SK-N-SH (cell line): ENCODE measurements at regions not wholly inside any gene's neighbourhood (a gene's known extent, or its start where the extent isn't known, plus 50 kb on each side); places are given as distances from the start of the nearest gene placed in this dataset.

ENCODE experiments used
- CTCF ChIA-PET: fragments of 300-600, 350-600 bp; formaldehyde crosslinking; extraction: SDS; loops from one replicate; lab custom pipeline; 2021; lab: Yijun Ruan, JAX
- POLR2A ChIA-PET: fragments of 350-600 bp; sonication (Branson Sonifier 250); formaldehyde crosslinking; extraction: SDS; loops from one replicate; lab custom pipeline; 2020; ENCODE audit warnings: antibody characterized with exemption, inconsistent platforms; lab: Yijun Ruan, JAX
- DNase-seq: peaks from one replicate; pipeline ENCODE4 v3.0.0; 2012
- H2AFZ ChIP-seq: fragments of 200-600 bp; sonication (generic); 2 replicates; pipeline ENCODE4 v1.8.1; 2016; ENCODE audit warnings: antibody characterized with exemption, mild to moderate bottlenecking, low read depth
- H3F3A ChIP-seq: fragments of 200-600 bp; sonication (generic); replicated peaks from 2 replicates; pipeline ENCODE3; 2016; ENCODE audit warnings: antibody characterized with exemption, mild to moderate bottlenecking; ENCODE audit not compliant: insufficient read depth
- H3K27ac ChIP-seq, 2 experiments: fragments of 200-500 bp in 1 of 2; fragments of 200-600 bp in 1 of 2; sonication (Bioruptor generic) in 1 of 2; sonication (generic), shearing (Covaris generic) in 1 of 2; 2 replicates each; pipeline versions ENCODE4 v1.5.1 to v1.6.1; 2014 to 2016; ENCODE audit warnings: low read depth in 2 of 2, inconsistent platforms in 1 of 2, low read length in 1 of 2, mild to moderate bottlenecking in 1 of 2, mixed read lengths in 1 of 2
- H3K27me3 ChIP-seq: fragments of 200-600 bp; sonication (generic), shearing (Covaris generic); 2 replicates; pipeline ENCODE4 v1.6.1; 2016; ENCODE audit warnings: mixed run types; ENCODE audit not compliant: insufficient read depth
- H3K36me3 ChIP-seq, 2 experiments: fragments of 200-500 bp in 1 of 2; fragments of 200-600 bp in 1 of 2; sonication (Bioruptor generic) in 1 of 2; sonication (generic) in 1 of 2; replicated peaks in 1 of 2; 2 replicates each; pipeline versions ENCODE3 to v1.5.1; 2014 to 2016; ENCODE audit warnings: low read length in 1 of 2, mild to moderate bottlenecking in 1 of 2; ENCODE audit not compliant: insufficient read depth in 2 of 2, control insufficient read depth in 1 of 2
- H3K4me1 ChIP-seq, 2 experiments: fragments of 200-500 bp in 1 of 2; fragments of 200-600 bp in 1 of 2; sonication (Bioruptor generic) in 1 of 2; sonication (generic), shearing (Covaris generic) in 1 of 2; 2 replicates each; pipeline versions ENCODE4 v1.5.1 to v1.6.1; 2014 to 2016; ENCODE audit warnings: low read depth in 1 of 2, low read length in 1 of 2, mixed run types in 1 of 2; ENCODE audit not compliant: insufficient read depth in 2 of 2, control insufficient read depth in 1 of 2
- H3K4me2 ChIP-seq: fragments of 200-600 bp; sonication (generic), shearing (Covaris generic); 2 replicates; pipeline ENCODE4 v1.6.1; 2017; ENCODE audit warnings: mixed run types
- H3K4me3 ChIP-seq, 2 experiments: fragments of 200-500 bp in 1 of 2; fragments of 200-600 bp in 1 of 2; sonication (Bioruptor generic) in 1 of 2; sonication (generic), shearing (Covaris generic) in 1 of 2; 2 replicates each; pipeline versions ENCODE4 v1.5.1 to v1.8.1; 2014 to 2016; ENCODE audit warnings: low read depth in 2 of 2, inconsistent platforms in 1 of 2, low read length in 1 of 2, mild to moderate bottlenecking in 1 of 2, mixed read lengths in 1 of 2, moderate library complexity in 1 of 2
- H3K79me2 ChIP-seq: fragments of 200-600 bp; sonication (generic); 2 replicates; pipeline ENCODE4 v1.8.1; 2017; ENCODE audit warnings: mild to moderate bottlenecking; ENCODE audit not compliant: insufficient read depth
- H3K9ac ChIP-seq: fragments of 200-600 bp; sonication (generic); 2 replicates; pipeline ENCODE4 v1.6.1; 2017; ENCODE audit warnings: mixed run types
- H3K9me2 ChIP-seq: fragments of 200-600 bp; sonication (generic); 2 replicates; pipeline ENCODE4 v1.6.1; 2017; ENCODE audit warnings: mixed run types
- H3K9me3 ChIP-seq: fragments of 200-600 bp; sonication (generic); 2 replicates; pipeline ENCODE4 v1.6.1; 2017; ENCODE audit warnings: mixed run types, mild to moderate bottlenecking, moderate library complexity
- H4K20me1 ChIP-seq: fragments of 200-600 bp; sonication (generic); 2 replicates; pipeline ENCODE4 v1.6.1; 2017; ENCODE audit warnings: mild to moderate bottlenecking, mixed run types; ENCODE audit not compliant: insufficient read depth
- EP300 ChIP-seq, 2 experiments: IDR thresholded peaks; 2 replicates each; pipeline versions ENCODE4 v1.4.0 to v1.6.1; 2012; ENCODE audit warnings: borderline replicate concordance in 1 of 2, low read depth in 1 of 2, low read length in 1 of 2
- EZH2phosphoT487 ChIP-seq: fragments of 200-600 bp; sonication (generic); IDR thresholded peaks from 2 replicates; pipeline ENCODE4 v1.6.1; 2017; ENCODE audit warnings: low read depth, mixed run types, mild to moderate bottlenecking, antibody characterized with exemption, moderate library complexity, borderline replicate concordance
- GABPA ChIP-seq: IDR thresholded peaks from 2 replicates; pipeline ENCODE4 v1.4.0; 2012; ENCODE audit warnings: low read depth, mild to moderate bottlenecking
- GATA2 ChIP-seq: sonication (generic); formaldehyde crosslinking; IDR thresholded peaks from 2 replicates; pipeline ENCODE4 v1.5.0; 2020; ENCODE audit warnings: mild to moderate bottlenecking, missing genetic modification reagents
- MEF2A ChIP-seq: IDR thresholded peaks from 2 replicates; pipeline ENCODE4 v1.4.0; 2012; ENCODE audit warnings: low read depth, borderline replicate concordance
- NFIC ChIP-seq: IDR thresholded peaks from 2 replicates; pipeline ENCODE4 v1.4.0; 2012; ENCODE audit warnings: borderline replicate concordance
- NRF1 ChIP-seq: IDR thresholded peaks from 2 replicates; pipeline ENCODE4 v1.6.1; 2012; ENCODE audit warnings: low read depth, mild to moderate bottlenecking, low read length
- RAD21 ChIP-seq: IDR thresholded peaks from 2 replicates; pipeline ENCODE4 v1.6.1; 2012; ENCODE audit warnings: mild to moderate bottlenecking, low read length
- SIN3A ChIP-seq: IDR thresholded peaks from 2 replicates; pipeline ENCODE4 v1.6.1; 2012; ENCODE audit warnings: low read depth, mild to moderate bottlenecking, low read length, moderate library complexity, borderline replicate concordance
- SMC3 ChIP-seq: IDR thresholded peaks from 2 replicates; pipeline ENCODE4 v1.6.1; 2012; ENCODE audit warnings: low read depth, low read length, improper control_type of control experiment
- TCF12 ChIP-seq: IDR thresholded peaks from 2 replicates; pipeline ENCODE4 v1.4.0; 2012
- TEAD4 ChIP-seq: IDR thresholded peaks from 2 replicates; pipeline ENCODE4 v1.4.0; 2012; ENCODE audit warnings: mild to moderate bottlenecking, borderline replicate concordance; ENCODE audit not compliant: insufficient read depth
- YY1 ChIP-seq: IDR thresholded peaks from 2 replicates; pipeline ENCODE4 v1.4.0; 2012; ENCODE audit warnings: low read depth, mild to moderate bottlenecking
- WGBS: methylation state at CpG from one replicate; pipeline ENCODE4 v1.1.6; 2017; ENCODE audit warnings: low lambda C conversion rate; 5-methylcytosine and 5-hydroxymethylcytosine counted together
- TF ChIP-seq, protein P1 (sequence below): IDR thresholded peaks from 2 replicates; pipeline ENCODE4 v1.4.0; 2012; ENCODE audit warnings: low read depth, borderline replicate concordance
- TF ChIP-seq, protein P2 (sequence below): IDR thresholded peaks from 2 replicates; pipeline ENCODE4 v1.4.0; 2012; ENCODE audit warnings: low read depth, borderline replicate concordance
- TF ChIP-seq, protein P3 (sequence below): IDR thresholded peaks from 2 replicates; pipeline ENCODE4 v1.4.0; 2012; ENCODE audit warnings: low read depth
- TF ChIP-seq, protein P4 (sequence below): fragments of 150-350 bp; IDR thresholded peaks from 2 replicates; pipeline ENCODE4 v1.6.1; 2016; ENCODE audit warnings: mild to moderate bottlenecking, low read depth, low read length

DNA sequence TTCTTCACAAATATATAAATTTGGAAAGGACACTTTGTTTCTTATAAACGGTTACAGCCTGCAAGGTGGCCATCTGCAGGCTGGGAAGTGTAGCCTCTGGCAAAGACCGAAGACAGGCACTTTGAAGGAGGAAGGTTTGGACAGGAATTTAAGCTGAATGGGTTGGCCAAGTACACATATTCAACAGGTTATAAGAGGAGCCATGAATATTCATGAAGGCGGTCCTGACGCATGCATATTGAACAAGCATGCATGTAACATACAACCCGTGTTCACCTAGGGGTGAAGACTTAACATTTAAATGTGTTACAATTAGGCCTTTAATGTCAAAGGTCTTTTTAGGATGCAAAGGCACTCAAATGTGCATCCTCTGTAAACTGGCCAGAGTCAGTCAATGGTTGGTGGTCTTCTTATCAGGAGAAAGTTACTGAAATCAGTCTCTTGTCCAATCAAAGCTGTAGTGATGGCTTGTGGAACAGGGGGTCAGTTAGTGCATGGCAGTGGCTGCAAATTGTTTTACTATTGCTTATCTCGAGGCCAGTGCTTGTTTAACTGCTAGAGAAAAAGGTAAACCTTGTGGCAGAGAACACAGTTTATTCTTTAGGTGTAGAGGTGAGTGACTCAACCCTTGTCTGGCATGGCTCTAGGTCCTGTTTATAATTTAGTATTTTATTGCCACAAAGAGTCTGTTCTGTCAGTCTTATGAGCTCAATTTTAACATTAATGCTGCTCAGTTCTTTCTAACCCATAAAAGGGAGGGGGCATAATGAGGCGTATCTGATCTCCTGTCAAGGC lies 70.3 kb upstream of the F3 start:
- no peaks in the 10 kb centered on the region for H3K27me3 ChIP-seq
- TF ChIP-seq, protein P1, sequence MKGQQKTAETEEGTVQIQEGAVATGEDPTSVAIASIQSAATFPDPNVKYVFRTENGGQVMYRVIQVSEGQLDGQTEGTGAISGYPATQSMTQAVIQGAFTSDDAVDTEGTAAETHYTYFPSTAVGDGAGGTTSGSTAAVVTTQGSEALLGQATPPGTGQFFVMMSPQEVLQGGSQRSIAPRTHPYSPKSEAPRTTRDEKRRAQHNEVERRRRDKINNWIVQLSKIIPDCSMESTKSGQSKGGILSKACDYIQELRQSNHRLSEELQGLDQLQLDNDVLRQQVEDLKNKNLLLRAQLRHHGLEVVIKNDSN: no peak
- no peak for TF ChIP-seq TEAD4
- TF ChIP-seq EP300 (IDR thresholded peaks at IDR 0.05; ENCODE audit: borderline replicate concordance in 1 of 2, low read depth in 1 of 2, low read length in 1 of 2): no peak
- no peak for TF ChIP-seq RAD21
- TF ChIP-seq, protein P2, sequence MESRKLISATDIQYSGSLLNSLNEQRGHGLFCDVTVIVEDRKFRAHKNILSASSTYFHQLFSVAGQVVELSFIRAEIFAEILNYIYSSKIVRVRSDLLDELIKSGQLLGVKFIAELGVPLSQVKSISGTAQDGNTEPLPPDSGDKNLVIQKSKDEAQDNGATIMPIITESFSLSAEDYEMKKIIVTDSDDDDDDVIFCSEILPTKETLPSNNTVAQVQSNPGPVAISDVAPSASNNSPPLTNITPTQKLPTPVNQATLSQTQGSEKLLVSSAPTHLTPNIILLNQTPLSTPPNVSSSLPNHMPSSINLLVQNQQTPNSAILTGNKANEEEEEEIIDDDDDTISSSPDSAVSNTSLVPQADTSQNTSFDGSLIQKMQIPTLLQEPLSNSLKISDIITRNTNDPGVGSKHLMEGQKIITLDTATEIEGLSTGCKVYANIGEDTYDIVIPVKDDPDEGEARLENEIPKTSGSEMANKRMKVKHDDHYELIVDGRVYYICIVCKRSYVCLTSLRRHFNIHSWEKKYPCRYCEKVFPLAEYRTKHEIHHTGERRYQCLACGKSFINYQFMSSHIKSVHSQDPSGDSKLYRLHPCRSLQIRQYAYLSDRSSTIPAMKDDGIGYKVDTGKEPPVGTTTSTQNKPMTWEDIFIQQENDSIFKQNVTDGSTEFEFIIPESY: no peak
- TF ChIP-seq NRF1: no peak
- no peak for TF ChIP-seq EZH2phosphoT487
- no peak for TF ChIP-seq NFIC
- TF ChIP-seq, protein P3, sequence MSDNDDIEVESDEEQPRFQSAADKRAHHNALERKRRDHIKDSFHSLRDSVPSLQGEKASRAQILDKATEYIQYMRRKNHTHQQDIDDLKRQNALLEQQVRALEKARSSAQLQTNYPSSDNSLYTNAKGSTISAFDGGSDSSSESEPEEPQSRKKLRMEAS: no peak
- no peak for TF ChIP-seq GATA2 (CRISPR knock-in tag)
- TF ChIP-seq MEF2A: no peak
- no peaks in the 10 kb centered on the region for H3K79me2 ChIP-seq
- no peak overlapping the region for H3K9ac ChIP-seq
- CTCF ChIA-PET: interaction anchor here (1.0 to 1.8 kb wide), 5 partner anchors 9 to 190 kb away, joined by 3 to 4 read pairs (median 3); no protein-coding TSS in a partner anchor
- H3K4me3 ChIP-seq: no peak overlapping the region
- POLR2A ChIA-PET: no interaction called here
- H3K4me1 ChIP-seq: no peaks in the 10 kb centered on the region; a peak in 1 of 4 replicates
- H3K27ac ChIP-seq: no peak overlapping the region
- H3K9me2 ChIP-seq: no peaks in the 10 kb centered on the region
- WGBS: 81% methylated on average over 7 of the region's 7 CpGs
- no peaks in the 10 kb centered on the region for H3F3A ChIP-seq
- no peaks in the 10 kb centered on the region for H4K20me1 ChIP-seq
- H3K4me2 ChIP-seq: no peak overlapping the region
- DNase-seq: no peak
- no peak overlapping the region for H2AFZ ChIP-seq
- H3K9me3 ChIP-seq: no peaks in the 10 kb centered on the region
- H3K36me3 ChIP-seq: no peaks in the 10 kb centered on the region

DNA sequence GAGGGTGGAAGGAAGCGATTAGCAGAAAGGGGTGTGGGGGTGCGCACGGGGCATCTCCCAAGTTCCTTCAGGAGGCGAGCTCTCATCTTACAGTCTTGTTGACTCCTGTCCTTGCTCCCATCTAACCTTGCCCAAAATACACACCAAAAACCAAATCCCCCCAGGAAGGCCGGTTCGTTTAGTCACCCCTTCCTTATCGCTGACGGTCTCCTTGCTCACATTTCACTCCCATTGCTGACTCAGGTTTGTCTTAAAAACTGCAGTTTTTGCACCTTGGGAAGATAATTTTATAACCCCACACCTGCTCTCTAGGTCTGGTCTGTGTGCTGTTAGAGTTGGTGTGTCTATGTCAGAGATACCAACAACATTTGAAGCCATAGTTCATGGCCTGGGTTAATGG lies 68.1 kb upstream of the F3 start:
- Histone ChIP-seq H4K20me1 (no peaks in the 10 kb centered on the region), H3F3A (no peaks in the 10 kb centered on the region), H3K9me3 (no peaks in the 10 kb centered on the region), H2AFZ (no peak overlapping the region), H3K4me3 (no peak overlapping the region), H3K36me3 (no peaks in the 10 kb centered on the region), H3K27ac (no peak overlapping the region), H3K27me3 (no peaks in the 10 kb centered on the region), H3K4me1 (no peaks in the 10 kb centered on the region), H3K79me2 (no peaks in the 10 kb centered on the region), H3K9ac (no peak overlapping the region), H3K9me2 (no peaks in the 10 kb centered on the region), H3K4me2 (no peak overlapping the region)
- ChIA-PET CTCF (no interaction called here), POLR2A (no interaction called here)
- no peak for DNase-seq
- 94% methylated on average over 8 of the region's 8 CpGs for WGBS
- no peak for TF ChIP-seq YY1
- TF ChIP-seq SIN3A: no peak
- TF ChIP-seq, protein P4, sequence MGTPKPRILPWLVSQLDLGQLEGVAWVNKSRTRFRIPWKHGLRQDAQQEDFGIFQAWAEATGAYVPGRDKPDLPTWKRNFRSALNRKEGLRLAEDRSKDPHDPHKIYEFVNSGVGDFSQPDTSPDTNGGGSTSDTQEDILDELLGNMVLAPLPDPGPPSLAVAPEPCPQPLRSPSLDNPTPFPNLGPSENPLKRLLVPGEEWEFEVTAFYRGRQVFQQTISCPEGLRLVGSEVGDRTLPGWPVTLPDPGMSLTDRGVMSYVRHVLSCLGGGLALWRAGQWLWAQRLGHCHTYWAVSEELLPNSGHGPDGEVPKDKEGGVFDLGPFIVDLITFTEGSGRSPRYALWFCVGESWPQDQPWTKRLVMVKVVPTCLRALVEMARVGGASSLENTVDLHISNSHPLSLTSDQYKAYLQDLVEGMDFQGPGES: no peak
- no peak for TF ChIP-seq TCF12
- no peak for TF ChIP-seq GABPA
- TF ChIP-seq SMC3: no peak
